Ascending aorta (tissue), 2 donors: ENCODE measurements at regions not wholly inside any gene's neighbourhood (a gene's known extent, or its start where the extent isn't known, plus 50 kb on each side); places are given as distances from the start of the nearest gene placed in this dataset.

Experiments
- DNase-seq, 2 donors: peaks; one replicate each; pipeline ENCODE4 v3.0.0-alpha.2; 2019; ENCODE audit warnings: low spot score in 2 of 2
- H3K27ac ChIP-seq, 2 donors: fragments of 200-600 bp; sonication (generic); one replicate each; pipeline ENCODE4 v1.5.1; 2016 to 2017; ENCODE audit warnings: mild to moderate bottlenecking in 1 of 2
- H3K27me3 ChIP-seq: fragments of 200-600 bp; sonication (generic); one replicate; pipeline ENCODE4 v1.5.1; 2017
- H3K36me3 ChIP-seq, 2 donors: fragments of 200-600 bp; sonication (generic); one replicate each; pipeline ENCODE4 v1.5.1; 2016
- H3K4me1 ChIP-seq, 2 donors: fragments of 200-600 bp; sonication (generic); one replicate each; pipeline ENCODE4 v1.5.1; 2016 to 2017; ENCODE audit warnings: mild to moderate bottlenecking in 1 of 2
- H3K4me3 ChIP-seq, 2 donors: fragments of 200-600 bp; sonication (generic); one replicate each; pipeline ENCODE4 v1.5.1; 2016 to 2017; ENCODE audit warnings: mild to moderate bottlenecking in 1 of 2
- H3K9me3 ChIP-seq, 2 donors: fragments of 200-600 bp; sonication (generic); one replicate each; pipeline ENCODE4 v1.5.1; 2016
- CTCF ChIP-seq, 3 experiments: fragments of 200-600 bp in 2 of 3; fragments of 450-650 bp in 1 of 3; sonication (generic) in 2 of 3; IDR thresholded peaks; one replicate each; pipeline ENCODE4 v1.5.1; 2016 to 2019; ENCODE audit warnings: antibody characterized with exemption in 3 of 3, mild to moderate bottlenecking in 1 of 3, moderate library complexity in 1 of 3
- intact Hi-C: fragments of 100-400 bp; cut with DNase I; formaldehyde crosslinking; loops from one replicate; pipeline ENCODE4 v1.15.1; 2023

- no peaks in the 10 kb centered on the region for H3K36me3 ChIP-seq
- no peak for DNase-seq
- no peak for TF ChIP-seq CTCF (IDR thresholded peaks at IDR 0.05)
- no peak overlapping the region for H3K4me3 ChIP-seq
- no peak overlapping the region for H3K27ac ChIP-seq
- no peaks in the 10 kb centered on the region for H3K9me3 ChIP-seq
- intact Hi-C loops: no loop called here
- no peaks in the 10 kb centered on the region for H3K27me3 ChIP-seq
- H3K4me1 ChIP-seq: no peaks in the 10 kb centered on the region
These were observed 92.3 kb downstream of the TMEM212 start for GRCh38 chr3:171935261-171936123.

DNA sequence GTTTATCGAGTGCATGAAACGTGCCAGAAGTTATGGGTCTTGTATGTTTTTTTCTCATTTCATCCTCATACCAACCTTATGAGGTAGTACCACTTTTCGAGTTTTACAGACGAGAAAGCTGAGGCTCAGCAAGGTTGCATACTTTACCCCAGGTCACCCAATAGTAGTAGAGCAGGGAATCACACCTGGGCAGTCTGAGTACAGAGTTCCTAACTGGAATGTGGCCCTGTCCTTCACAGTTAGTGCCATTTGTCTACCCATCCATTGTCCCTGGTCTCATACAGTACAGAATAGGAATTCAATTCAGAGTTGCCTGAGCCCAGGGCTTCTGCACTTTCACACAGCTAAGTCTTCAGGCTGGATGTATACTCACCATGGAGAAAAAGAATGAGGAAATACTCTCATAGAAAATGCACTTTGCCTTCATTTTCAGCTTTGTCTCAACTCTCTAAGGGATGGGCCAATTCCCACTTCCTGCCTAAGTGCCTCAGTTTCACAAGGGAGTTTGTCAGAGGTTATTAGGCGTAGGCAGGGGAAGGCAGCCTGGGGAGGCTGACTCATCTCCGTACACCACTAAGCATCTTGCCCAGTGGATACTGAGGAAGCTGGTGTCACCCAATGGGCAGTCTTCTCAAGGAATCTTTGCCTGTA, 93.2 kb downstream of the TMEM212 start:
- no peaks in the 10 kb centered on the region for H3K9me3 ChIP-seq
- no peaks in the 10 kb centered on the region for H3K36me3 ChIP-seq
- no peaks in the 10 kb centered on the region for H3K27me3 ChIP-seq
- peak in 1 of 2 donors; percentile 19 for DNase-seq
- H3K4me3 ChIP-seq: no peak overlapping the region
- TF ChIP-seq CTCF (IDR thresholded peaks at IDR 0.05): no peak
- no peaks in the 10 kb centered on the region for H3K4me1 ChIP-seq
- intact Hi-C loops: no loop called here
- H3K27ac ChIP-seq: no peak overlapping the region

DNA sequence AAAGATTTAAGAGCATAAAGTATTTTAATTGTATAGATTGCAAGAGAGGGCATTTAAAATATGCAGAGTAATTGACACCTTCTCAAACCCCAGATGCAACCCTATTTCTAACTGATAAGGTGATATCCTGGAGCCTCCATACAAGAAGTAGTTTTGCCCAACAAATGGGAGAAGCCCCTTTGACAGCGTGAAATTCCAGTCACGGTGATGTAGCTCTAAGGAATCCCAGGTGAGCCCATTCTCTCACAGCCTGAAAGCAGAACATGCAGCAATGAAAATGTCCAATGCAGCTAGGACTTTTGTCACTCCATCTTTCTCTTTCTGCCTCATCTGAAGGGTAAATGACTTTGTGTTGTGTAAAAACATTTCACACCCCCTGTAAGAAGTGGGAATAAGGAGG, 96.4 kb downstream of the TMEM212 start:
- Histone ChIP-seq H3K27me3 (no peaks in the 10 kb centered on the region), H3K27ac (no peak overlapping the region)
- no peak for TF ChIP-seq CTCF (IDR thresholded peaks at IDR 0.05)

GRCh38 chr3:171940151-171940649, 97.1 kb downstream of the TMEM212 start:
- Histone ChIP-seq H3K4me1 (no peaks in the 10 kb centered on the region), H3K36me3 (no peaks in the 10 kb centered on the region), H3K9me3 (no peaks in the 10 kb centered on the region), H3K27me3 (no peaks in the 10 kb centered on the region), H3K27ac (no peak overlapping the region), H3K4me3 (no peak overlapping the region)
- intact Hi-C loops: no loop called here
- no peak for DNase-seq
- no peak for TF ChIP-seq CTCF (IDR thresholded peaks at IDR 0.05)

More for the DNA sequence above, 96.4 kb downstream of the TMEM212 start:
- intact Hi-C loops: no loop called here
- no peaks in the 10 kb centered on the region for H3K9me3 ChIP-seq
- no peaks in the 10 kb centered on the region for H3K36me3 ChIP-seq
- DNase-seq: no peak
- no peaks in the 10 kb centered on the region for H3K4me1 ChIP-seq
- H3K4me3 ChIP-seq: no peak overlapping the region

DNA sequence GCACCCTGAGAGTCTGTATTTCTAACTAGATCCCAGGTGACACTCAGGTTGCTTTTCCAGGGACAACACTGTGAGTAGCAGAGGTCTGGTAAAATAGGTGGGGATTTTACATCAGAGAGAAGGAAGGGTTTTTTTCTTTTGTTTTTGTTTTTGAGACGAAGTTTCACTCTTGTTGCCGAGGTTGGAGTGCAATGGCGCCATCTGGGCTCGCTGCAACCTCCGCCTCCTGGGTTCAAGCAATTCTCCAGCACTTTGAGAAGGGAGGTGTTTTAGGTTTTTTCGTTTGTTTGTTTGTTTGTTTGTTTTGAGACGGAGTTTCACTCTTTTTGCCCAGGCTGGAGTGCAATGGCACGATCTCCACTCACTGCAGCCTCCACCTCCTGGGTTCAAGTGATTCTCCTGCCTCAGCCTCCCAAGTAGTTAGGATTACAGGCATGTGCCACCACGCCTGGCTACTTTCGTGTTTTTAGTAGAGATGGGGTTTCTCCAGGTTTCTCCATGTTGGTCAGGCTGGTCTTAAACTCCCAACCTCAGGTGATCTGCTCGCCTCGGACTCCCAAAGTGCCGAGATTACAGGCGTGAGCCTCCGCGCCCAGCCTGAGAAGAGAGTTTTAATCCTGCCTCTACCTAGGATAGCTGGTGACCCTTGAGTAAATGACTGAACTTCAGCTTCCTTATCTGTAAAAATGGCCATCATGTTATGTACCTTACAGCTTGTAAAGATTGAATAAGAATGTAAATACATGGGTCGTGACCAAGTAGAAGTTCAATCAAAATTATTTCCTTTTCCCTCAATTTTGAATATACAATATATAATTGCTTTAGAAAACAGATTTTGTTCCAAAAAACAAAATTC, 95.9 kb upstream of the FNDC3B start:
- DNase-seq: no peak
- no peaks in the 10 kb centered on the region for H3K9me3 ChIP-seq
- no peak for TF ChIP-seq CTCF (IDR thresholded peaks at IDR 0.05)

More for the DNA sequence above, 95.9 kb upstream of the FNDC3B start:
- Histone ChIP-seq H3K27me3 (no peaks in the 10 kb centered on the region), H3K4me1 (no peaks in the 10 kb centered on the region), H3K36me3 (no peaks in the 10 kb centered on the region), H3K27ac (no peak overlapping the region), H3K4me3 (no peak overlapping the region)
- intact Hi-C loops: no loop called here
